ENCODE measurements at regions not wholly inside any gene's neighbourhood (a gene's known extent, or its start where the extent isn't known, plus 50 kb on each side); places are given as distances from the start of the nearest gene placed in this dataset.

- TF ChIP-seq CTCF (IDR thresholded peaks at IDR 0.05), result no peak
- no peak for TF ChIP-seq POLR2A (IDR thresholded peaks at IDR 0.05)
- no peak for TF ChIP-seq POLR2AphosphoS5 (IDR thresholded peaks at IDR 0.05)
- no peaks in the 10 kb centered on the region for H3K9me3 ChIP-seq
Observed at GRCh38 chr11:21761000-21761399, 431.9 kb upstream of the ANO5 start.

DNA sequence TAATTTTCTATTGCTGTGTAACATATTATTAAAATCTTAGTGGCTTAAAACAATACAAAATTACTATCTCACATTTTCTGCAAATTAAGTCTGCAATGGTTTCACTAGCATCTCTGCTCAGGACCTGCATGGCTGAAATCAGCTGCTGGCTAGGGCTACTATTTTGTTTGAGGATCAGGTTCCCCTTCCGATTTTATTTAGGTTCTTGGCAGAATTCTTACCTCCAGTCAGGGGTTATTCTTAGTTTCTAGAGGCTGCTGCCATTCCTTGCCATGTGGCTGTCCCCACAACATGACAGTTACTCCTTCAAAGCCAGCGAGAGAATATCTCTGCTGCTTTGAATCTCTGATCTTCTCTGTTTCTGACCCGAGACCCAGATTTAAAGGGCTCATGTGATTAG, 424.5 kb upstream of the ANO5 start:
- H3K27ac ChIP-seq, result no peak overlapping the region
- no peaks in the 10 kb centered on the region for H3K36me3 ChIP-seq
- TF ChIP-seq CTCF (IDR thresholded peaks at IDR 0.05) (no peak), POLR2A (IDR thresholded peaks at IDR 0.05) (no peak), POLR2AphosphoS5 (IDR thresholded peaks at IDR 0.05) (no peak)
- intact Hi-C loops (cut with DNase I), result no loop called here
- DNase-seq (ENCODE audit: low spot score), result no peak
- no peak overlapping the region for H3K4me3 ChIP-seq
- H3K4me1 ChIP-seq (replicated peaks), result no peaks in the 10 kb centered on the region
- WGBS, result 76% methylated on average over 3 of the region's 3 CpGs
- no peaks in the 10 kb centered on the region for H3K9me3 ChIP-seq
- H3K27me3 ChIP-seq (replicated peaks; ENCODE audit: insufficient read depth), result no peaks in the 10 kb centered on the region

More at GRCh38 chr11:21761000-21761399, 431.9 kb upstream of the ANO5 start:
- DNase-seq (ENCODE audit: low spot score), result no peak
- H3K27me3 ChIP-seq (replicated peaks; ENCODE audit: insufficient read depth), result no peaks in the 10 kb centered on the region
- no peaks in the 10 kb centered on the region for H3K4me1 ChIP-seq (replicated peaks)
- no peaks in the 10 kb centered on the region for H3K36me3 ChIP-seq
- no peak overlapping the region for H3K4me3 ChIP-seq
- intact Hi-C loops (cut with DNase I), result no loop called here
- WGBS, result 87% methylated on average over 3 of the region's 3 CpGs
- H3K27ac ChIP-seq, result no peak overlapping the region

GRCh38 chr11:21769188-21769587, 423.7 kb upstream of the ANO5 start:
- 28% methylated on average over 3 of the region's 3 CpGs for WGBS
- H3K4me3 ChIP-seq, result no peak overlapping the region
- DNase-seq (ENCODE audit: low spot score), result no peak

GRCh38 chr11:21771097-21771496, 421.8 kb upstream of the ANO5 start:
- no peaks in the 10 kb centered on the region for H3K4me1 ChIP-seq (replicated peaks)
- WGBS, result 43% methylated on average over 1 of the region's 1 CpG
- intact Hi-C loops (cut with DNase I), result no loop called here

More at GRCh38 chr11:21769188-21769587, 423.7 kb upstream of the ANO5 start:
- Histone ChIP-seq H3K27me3 (replicated peaks; ENCODE audit: insufficient read depth) (no peaks in the 10 kb centered on the region), H3K27ac (no peak overlapping the region), H3K4me1 (replicated peaks) (no peaks in the 10 kb centered on the region), H3K9me3 (no peaks in the 10 kb centered on the region), H3K36me3 (no peaks in the 10 kb centered on the region)
- intact Hi-C loops (cut with DNase I), result no loop called here
- TF ChIP-seq POLR2A (IDR thresholded peaks at IDR 0.05), result no peak
- TF ChIP-seq CTCF (IDR thresholded peaks at IDR 0.05), result no peak
- no peak for TF ChIP-seq POLR2AphosphoS5 (IDR thresholded peaks at IDR 0.05)

More at GRCh38 chr11:21771097-21771496, 421.8 kb upstream of the ANO5 start:
- TF ChIP-seq POLR2A (IDR thresholded peaks at IDR 0.05) (no peak), POLR2AphosphoS5 (IDR thresholded peaks at IDR 0.05) (no peak), CTCF (IDR thresholded peaks at IDR 0.05) (no peak)
- Histone ChIP-seq H3K4me3 (no peak overlapping the region), H3K27ac (no peak overlapping the region), H3K27me3 (replicated peaks; ENCODE audit: insufficient read depth) (no peaks in the 10 kb centered on the region), H3K36me3 (no peaks in the 10 kb centered on the region), H3K9me3 (no peaks in the 10 kb centered on the region)
- DNase-seq (ENCODE audit: low spot score), result no peak
